Renal cortex interstitium (tissue), 11 donors: ENCODE measurements at regions not wholly inside any gene's neighbourhood (a gene's known extent, or its start where the extent isn't known, plus 50 kb on each side); places are given as distances from the start of the nearest gene placed in this dataset.

Experiments used
- DNase-seq, 11 donors: peaks; one replicate each; pipeline ENCODE4 v3.0.0-alpha.2; 2013; ENCODE audit warnings: low read depth in 9 of 11, low spot score in 4 of 11; ENCODE audit errors: extremely low read depth in 1 of 11

- DNase-seq = no peak
Observed at GRCh38 chr3:189494632-189495031, 136.6 kb upstream of the TP63 start.

GRCh38 chr3:189496375-189497138 lies 134.6 kb upstream of the TP63 start:
- DNase-seq = no peak

- no peak for DNase-seq
Observed at GRCh38 chr3:189498995-189499704, 132.0 kb upstream of the TP63 start.

- DNase-seq = no peak
Observed at GRCh38 chr3:189500299-189500698, 130.9 kb upstream of the TP63 start.

GRCh38 chr3:189500798-189501495 lies 130.2 kb upstream of the TP63 start:
- no peak for DNase-seq

- DNase-seq = no peak
Observed at GRCh38 chr3:189502256-189502655, 128.9 kb upstream of the TP63 start.

GRCh38 chr3:189502676-189503257 lies 128.4 kb upstream of the TP63 start:
- no peak for DNase-seq

- no peak for DNase-seq
Observed at GRCh38 chr3:189507856-189508255, 123.3 kb upstream of the TP63 start.

- peak; percentile 5 to 57 (median 30) for DNase-seq
Observed at GRCh38 chr3:189508784-189509501, 122.2 kb upstream of the TP63 start.

GRCh38 chr3:189512039-189512438 lies 119.2 kb upstream of the TP63 start:
- DNase-seq = no peak

- no peak for DNase-seq
Observed at GRCh38 chr3:189512821-189513220, 118.4 kb upstream of the TP63 start.

GRCh38 chr3:189513281-189514117 lies 117.7 kb upstream of the TP63 start:
- no peak for DNase-seq

GRCh38 chr3:189516039-189516438 lies 115.2 kb upstream of the TP63 start:
- no peak for DNase-seq

GRCh38 chr3:189517981-189518380 lies 113.2 kb upstream of the TP63 start:
- no peak for DNase-seq

- no peak for DNase-seq
Observed at GRCh38 chr3:189519458-189519857, 111.7 kb upstream of the TP63 start.

GRCh38 chr3:189529468-189529867 lies 101.7 kb upstream of the TP63 start:
- no peak for DNase-seq

- no peak for DNase-seq
Observed at GRCh38 chr3:189529889-189530471, 101.2 kb upstream of the TP63 start.

- DNase-seq = no peak
Observed at GRCh38 chr3:189530822-189531221, 100.4 kb upstream of the TP63 start.
